ENCODE measurements at regions not wholly inside any gene's neighbourhood (a gene's known extent, or its start where the extent isn't known, plus 50 kb on each side); places are given as distances from the start of the nearest gene placed in this dataset.

- H3K27ac ChIP-seq = no peak overlapping the region
- no peaks in the 10 kb centered on the region for H3K9me3 ChIP-seq
- no peaks in the 10 kb centered on the region for H3K27me3 ChIP-seq
- DNase-seq (no peak), ATAC-seq (ENCODE audit: low FRiP score in 2 of 2) (no peak)
- H3K4me3 ChIP-seq = no peak overlapping the region
- no peaks in the 10 kb centered on the region for H3K36me3 ChIP-seq
- no peak for TF ChIP-seq POLR2AphosphoS5 (IDR thresholded peaks at IDR 0.05)
- TF ChIP-seq EP300 (IDR thresholded peaks at IDR 0.05) = no peak
- no peak for TF ChIP-seq POLR2A (IDR thresholded peaks at IDR 0.05)
- TF ChIP-seq, protein P1, sequence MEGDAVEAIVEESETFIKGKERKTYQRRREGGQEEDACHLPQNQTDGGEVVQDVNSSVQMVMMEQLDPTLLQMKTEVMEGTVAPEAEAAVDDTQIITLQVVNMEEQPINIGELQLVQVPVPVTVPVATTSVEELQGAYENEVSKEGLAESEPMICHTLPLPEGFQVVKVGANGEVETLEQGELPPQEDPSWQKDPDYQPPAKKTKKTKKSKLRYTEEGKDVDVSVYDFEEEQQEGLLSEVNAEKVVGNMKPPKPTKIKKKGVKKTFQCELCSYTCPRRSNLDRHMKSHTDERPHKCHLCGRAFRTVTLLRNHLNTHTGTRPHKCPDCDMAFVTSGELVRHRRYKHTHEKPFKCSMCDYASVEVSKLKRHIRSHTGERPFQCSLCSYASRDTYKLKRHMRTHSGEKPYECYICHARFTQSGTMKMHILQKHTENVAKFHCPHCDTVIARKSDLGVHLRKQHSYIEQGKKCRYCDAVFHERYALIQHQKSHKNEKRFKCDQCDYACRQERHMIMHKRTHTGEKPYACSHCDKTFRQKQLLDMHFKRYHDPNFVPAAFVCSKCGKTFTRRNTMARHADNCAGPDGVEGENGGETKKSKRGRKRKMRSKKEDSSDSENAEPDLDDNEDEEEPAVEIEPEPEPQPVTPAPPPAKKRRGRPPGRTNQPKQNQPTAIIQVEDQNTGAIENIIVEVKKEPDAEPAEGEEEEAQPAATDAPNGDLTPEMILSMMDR (IDR thresholded peaks at IDR 0.05) = no peak
- 43 to 48% methylated on average over 1 of the region's 1 CpG for WGBS, 2 donors
- no peaks in the 10 kb centered on the region for H3K4me1 ChIP-seq
Observed at GRCh38 chr9:108363311-108363710, 492.5 kb downstream of the ACTL7B start.

GRCh38 chr9:108360304-108360703 is 495.5 kb downstream of the ACTL7B start:
- ATAC-seq (ENCODE audit: low FRiP score in 2 of 2) (no peak), DNase-seq (no peak)
- H3K27me3 ChIP-seq = no peaks in the 10 kb centered on the region
- H3K27ac ChIP-seq = no peak overlapping the region
- no peaks in the 10 kb centered on the region for H3K9me3 ChIP-seq
- H3K4me3 ChIP-seq = no peak overlapping the region
- no peaks in the 10 kb centered on the region for H3K4me1 ChIP-seq
- 89 to 100% methylated on average over 3 of the region's 3 CpGs for WGBS, 2 donors
- TF ChIP-seq, protein P1 (IDR thresholded peaks at IDR 0.05) = no peak
- no peak for TF ChIP-seq POLR2AphosphoS5 (IDR thresholded peaks at IDR 0.05)
- no peak for TF ChIP-seq POLR2A (IDR thresholded peaks at IDR 0.05)
- no peak for TF ChIP-seq EP300 (IDR thresholded peaks at IDR 0.05)
- no peaks in the 10 kb centered on the region for H3K36me3 ChIP-seq

GRCh38 chr9:108356806-108357205 is 499.0 kb downstream of the ACTL7B start:
- ATAC-seq (ENCODE audit: low FRiP score in 2 of 2) = no peak
- WGBS, 2 donors = 87 to 100% methylated on average over 2 of the region's 2 CpGs

DNA sequence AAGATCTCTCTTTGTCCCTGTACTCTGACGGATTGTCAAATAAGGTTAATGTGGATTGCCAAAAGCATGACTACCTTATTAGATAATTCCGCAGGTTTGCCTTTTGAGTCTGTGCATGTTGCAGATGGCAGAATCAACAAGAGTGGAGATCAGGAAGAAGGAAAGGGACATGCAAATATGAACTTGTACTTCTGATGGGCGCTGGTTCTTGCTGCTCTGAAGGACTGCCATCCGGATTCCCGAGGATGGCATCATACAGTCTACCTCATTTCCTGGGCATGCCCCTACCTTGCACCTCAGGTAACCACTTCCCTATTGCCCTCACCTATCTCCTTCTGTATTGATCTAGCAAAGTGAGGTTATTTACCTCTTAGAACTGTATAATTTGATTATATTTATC is 504.2 kb downstream of the ACTL7B start:
- ATAC-seq (ENCODE audit: low FRiP score in 2 of 2) = no peak

More at GRCh38 chr9:108356806-108357205, 499.0 kb downstream of the ACTL7B start:
- Histone ChIP-seq H3K4me1 (no peaks in the 10 kb centered on the region), H3K27ac (no peak overlapping the region), H3K27me3 (no peaks in the 10 kb centered on the region), H3K9me3 (no peaks in the 10 kb centered on the region), H3K36me3 (no peaks in the 10 kb centered on the region), H3K4me3 (no peak overlapping the region)
- no peak for DNase-seq
- TF ChIP-seq EP300 (IDR thresholded peaks at IDR 0.05) (no peak), POLR2AphosphoS5 (IDR thresholded peaks at IDR 0.05) (no peak)

GRCh38 chr9:108347463-108348188 is 508.2 kb downstream of the ACTL7B start:
- DNase-seq = no peak
- 75 to 81% methylated on average over 9 of the region's 9 CpGs for WGBS, 2 donors
- Histone ChIP-seq H3K4me1 (peaks cover 0 to 3% (median 0%) of the 10 kb centered on the region in 4 donors), H3K27ac (no peak overlapping the region), H3K4me3 (no peak overlapping the region), H3K27me3 (no peaks in the 10 kb centered on the region), H3K9me3 (no peaks in the 10 kb centered on the region), H3K36me3 (no peaks in the 10 kb centered on the region)
- no peak for ATAC-seq (ENCODE audit: low FRiP score in 2 of 2)
- TF ChIP-seq, protein P1 (IDR thresholded peaks at IDR 0.05) = no peak
- no peak for TF ChIP-seq POLR2AphosphoS5 (IDR thresholded peaks at IDR 0.05)
- no peak for TF ChIP-seq EP300 (IDR thresholded peaks at IDR 0.05)
- TF ChIP-seq POLR2A (IDR thresholded peaks at IDR 0.05) = no peak

More for the DNA sequence above, 504.2 kb downstream of the ACTL7B start:
- Histone ChIP-seq H3K9me3 (no peaks in the 10 kb centered on the region), H3K27me3 (no peaks in the 10 kb centered on the region), H3K4me1 (peaks cover 0 to 3% (median 0%) of the 10 kb centered on the region in 4 donors), H3K36me3 (no peaks in the 10 kb centered on the region), H3K27ac (no peak overlapping the region), H3K4me3 (no peak overlapping the region)
- 83 to 98% methylated on average over 5 of the region's 5 CpGs for WGBS, 2 donors
- TF ChIP-seq POLR2A (IDR thresholded peaks at IDR 0.05) = no peak
- TF ChIP-seq, protein P1 (IDR thresholded peaks at IDR 0.05) = no peak
- no peak for DNase-seq
